NCI-H2227 (cell line): ENCODE measurements at regions not wholly inside any gene's neighbourhood (a gene's known extent, or its start where the extent isn't known, plus 50 kb on each side); places are given as distances from the start of the nearest gene placed in this dataset.

ENCODE experiments used
- DNase-seq: peaks from one replicate; lab custom pipeline; 2025; ENCODE audit not compliant: unreplicated experiment; lab: John Stamatoyannopoulos, UW

GRCh38 chr7:118563311-118563710 lies 338.8 kb downstream of the ANKRD7 start:
- no peak for DNase-seq

GRCh38 chr7:118572604-118573003 lies 348.1 kb downstream of the ANKRD7 start:
- DNase-seq, result no peak

GRCh38 chr7:118573085-118573484 lies 348.6 kb downstream of the ANKRD7 start:
- DNase-seq, result peak; percentile 73

GRCh38 chr7:118575393-118575948 lies 351.0 kb downstream of the ANKRD7 start:
- DNase-seq, result no peak

- peak; percentile 55 for DNase-seq
Observed at GRCh38 chr7:118580743-118581382, 356.4 kb downstream of the ANKRD7 start.

- DNase-seq, result no peak
Observed at GRCh38 chr7:118583641-118584040, 359.1 kb downstream of the ANKRD7 start.

- DNase-seq, result no peak
Observed at GRCh38 chr7:118586248-118586647, 361.7 kb downstream of the ANKRD7 start.

GRCh38 chr7:118590107-118590506 lies 365.6 kb downstream of the ANKRD7 start:
- peak; percentile 6 for DNase-seq

- DNase-seq, result no peak
Observed at GRCh38 chr7:118602090-118602489, 377.6 kb downstream of the ANKRD7 start.

GRCh38 chr7:118606602-118607001 lies 382.1 kb downstream of the ANKRD7 start:
- no peak for DNase-seq

- no peak for DNase-seq
Observed at GRCh38 chr7:118609207-118609606, 384.7 kb downstream of the ANKRD7 start.

- no peak for DNase-seq
Observed at GRCh38 chr7:118615681-118616080, 391.2 kb downstream of the ANKRD7 start.

- no peak for DNase-seq
Observed at GRCh38 chr7:118621810-118622360, 397.4 kb downstream of the ANKRD7 start.

- no peak for DNase-seq
Observed at GRCh38 chr7:118626739-118627138, 402.2 kb downstream of the ANKRD7 start.

- no peak for DNase-seq
Observed at GRCh38 chr7:118627467-118627866, 403.0 kb downstream of the ANKRD7 start.

GRCh38 chr7:118629898-118630438 lies 405.5 kb downstream of the ANKRD7 start:
- peak; percentile 68 for DNase-seq

GRCh38 chr7:118642396-118642795 lies 417.9 kb downstream of the ANKRD7 start:
- DNase-seq, result no peak

- DNase-seq, result no peak
Observed at GRCh38 chr7:118644346-118644745, 419.8 kb downstream of the ANKRD7 start.

- no peak for DNase-seq
Observed at GRCh38 chr7:118648002-118648401, 423.5 kb downstream of the ANKRD7 start.

GRCh38 chr7:118657391-118658005 lies 433.0 kb downstream of the ANKRD7 start:
- no peak for DNase-seq

- no peak for DNase-seq
Observed at GRCh38 chr7:118662266-118662665, 437.8 kb downstream of the ANKRD7 start.

- DNase-seq, result no peak
Observed at GRCh38 chr7:118664498-118664897, 440.0 kb downstream of the ANKRD7 start.
